Mammary epithelial cell (primary cell): ENCODE measurements at regions not wholly inside any gene's neighbourhood (a gene's known extent, or its start where the extent isn't known, plus 50 kb on each side); places are given as distances from the start of the nearest gene placed in this dataset.
"Not testable (repeated sequence)": the region's sequence is repeated elsewhere in the genome, so short reads cannot be mapped to it uniquely, and the experiment has no call there.

Experiments
- CTCF ChIP-seq, 2 donors: IDR thresholded peaks in 1 of 2; conservative IDR thresholded peaks in 1 of 2; 2 replicates each; pipeline ENCODE4 v1.5.1; 2011 to 2012; ENCODE audit warnings: inconsistent platforms in 2 of 2, low read length in 2 of 2, mild to moderate bottlenecking in 2 of 2, control low read depth in 1 of 2, low read depth in 1 of 2; ENCODE audit not compliant: insufficient read depth in 1 of 2; ENCODE audit errors: extremely low read depth in 1 of 2
- EZH2 ChIP-seq: IDR thresholded peaks from 2 replicates; pipeline ENCODE4 v1.6.1; 2012; ENCODE audit warnings: low read length, inconsistent platforms, borderline replicate concordance

- TF ChIP-seq CTCF (conservative IDR thresholded peaks at IDR 0.05 in 1 of 2, IDR thresholded peaks at IDR 0.05 in 1 of 2; ENCODE audit: extremely low read depth in 1 of 2, insufficient read depth in 1 of 2, low read depth in 1 of 2, low read length in 2 of 2); EZH2: not testable (repeated sequence)
Measured at GRCh38 chr14:89104861-89105260, 280.4 kb downstream of the TTC8 start.
